Right cardiac atrium (tissue), 5 donors: ENCODE measurements at regions not wholly inside any gene's neighbourhood (a gene's known extent, or its start where the extent isn't known, plus 50 kb on each side); places are given as distances from the start of the nearest gene placed in this dataset.

ENCODE experiments used
- ATAC-seq, 2 donors: fragments of 200-7000 bp; cut with Tn5 transposase; one replicate each; pipeline versions ENCODE4 v1.8.0 to v1.9.1; 2020; ENCODE audit warnings: moderate library complexity in 2 of 2, mild to moderate bottlenecking in 1 of 2
- DNase-seq, 3 donors: peaks; one replicate each; pipeline ENCODE4 v3.0.0-alpha.2; 2020
- H3K27ac ChIP-seq: one replicate; pipeline ENCODE4 v1.5.1; 2013; ENCODE audit warnings: mild to moderate bottlenecking, low read length, control low read depth, moderate library complexity
- H3K27me3 ChIP-seq: one replicate; pipeline ENCODE4 v1.6.1; 2013; ENCODE audit not compliant: control insufficient read depth, insufficient read depth
- H3K4me1 ChIP-seq: one replicate; pipeline ENCODE4 v1.6.1; 2013; ENCODE audit warnings: low read length; ENCODE audit not compliant: control insufficient read depth, insufficient read depth
- H3K4me3 ChIP-seq: one replicate; pipeline ENCODE4 v1.5.1; 2013; ENCODE audit warnings: low read length, control low read depth
- H3K9me3 ChIP-seq: one replicate; pipeline ENCODE4 v1.6.1; 2013; ENCODE audit warnings: low read length; ENCODE audit not compliant: control insufficient read depth
- WGBS: extraction: QIAGEN DNeasy Blood & Tissue Kit; methylation state at CpG from one replicate; pipeline ENCODE4 v1.1.7; 2013; 5-methylcytosine and 5-hydroxymethylcytosine counted together
- intact Hi-C, 4 donors: fragments of 100-400 bp; cut with DNase I; formaldehyde crosslinking; loops; one replicate each; pipeline versions ENCODE4 v1.11.0 to v1.14.0; 2022 to 2023
- donor health status: healthy with polysubstance abuse.
- donor health status: DM: no; HTN: yes; CAD: no.
- donor health status: DM: no; HTN: no; CAD: no.
- donor health status: DM: no; HTN: yes; CAD: no; lungs with severe emphysema.
- donor health status: DM: yes; HTN: yes; CAD: no.

DNA sequence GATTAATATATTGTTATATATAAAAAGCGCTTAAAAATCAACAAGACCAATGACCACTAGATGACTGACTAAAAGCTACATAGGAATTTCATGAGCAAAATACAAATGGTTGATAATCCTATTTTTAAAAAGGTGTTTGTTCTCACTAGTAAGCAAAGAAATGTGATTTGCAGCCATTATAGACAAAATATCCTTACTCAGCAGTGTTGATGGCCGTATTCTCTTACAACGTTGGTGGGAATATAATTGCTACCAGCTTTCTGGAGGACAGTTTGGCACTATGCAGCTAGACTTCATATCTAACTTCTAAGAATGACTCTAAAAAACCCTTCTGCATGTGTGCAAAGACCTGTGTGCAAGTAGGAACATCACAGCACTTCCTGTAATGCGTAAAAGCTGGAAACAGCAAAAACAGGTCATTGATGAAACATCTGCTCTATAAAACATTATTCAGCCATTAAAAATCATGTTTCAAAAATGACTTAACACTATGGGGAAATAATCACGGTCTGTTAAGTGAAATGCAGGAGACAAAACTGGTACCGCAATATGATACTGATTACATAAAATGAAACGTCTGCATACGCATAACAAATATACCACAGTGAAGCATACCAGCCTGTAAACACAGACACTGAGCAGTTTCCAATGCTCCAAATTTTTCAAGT lies 70.1 kb upstream of the LINC01488 start:
- ATAC-seq (no peak), DNase-seq (no peak)
- Histone ChIP-seq H3K4me3 (no peak overlapping the region), H3K27me3 (no peaks in the 10 kb centered on the region), H3K9me3 (no peaks in the 10 kb centered on the region), H3K4me1 (peaks cover 2% of the 10 kb centered on the region), H3K27ac (no peak overlapping the region)
- intact Hi-C loops, result no loop called here
- WGBS, result 89% methylated on average over 8 of the region's 8 CpGs

- ATAC-seq, result no peak
- intact Hi-C loops, result no loop called here
These were observed 68.3 kb upstream of the LINC01488 start for GRCh38 chr11:69413015-69413801.

DNA sequence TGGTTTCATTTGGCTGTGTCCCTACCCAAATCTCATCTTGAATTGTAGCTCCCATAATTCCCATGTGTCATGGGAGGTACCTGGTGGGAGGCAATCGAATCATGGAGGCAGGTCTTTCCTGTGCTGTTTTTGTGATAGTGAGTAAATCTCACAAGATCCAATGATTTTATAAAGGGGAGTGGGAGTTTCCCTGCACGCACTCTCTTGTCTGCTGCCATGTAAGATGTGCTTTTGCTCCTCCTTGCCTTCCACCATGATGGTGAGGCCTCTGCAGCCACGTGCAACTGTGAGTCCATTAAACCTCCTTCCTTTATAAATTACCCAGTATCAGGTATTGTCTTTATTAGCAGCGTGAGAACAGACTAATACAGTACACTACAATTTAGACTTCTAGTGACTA lies 67.5 kb upstream of the LINC01488 start:
- DNase-seq, result no peak
- WGBS, result 97% methylated on average over 4 of the region's 4 CpGs
- no peaks in the 10 kb centered on the region for H3K27me3 ChIP-seq
- no peak overlapping the region for H3K27ac ChIP-seq
- H3K4me3 ChIP-seq, result no peak overlapping the region
- ATAC-seq, result no peak
- intact Hi-C loops, result no loop called here
- peaks cover 2% of the 10 kb centered on the region for H3K4me1 ChIP-seq
- no peaks in the 10 kb centered on the region for H3K9me3 ChIP-seq

More at GRCh38 chr11:69413015-69413801, 68.3 kb upstream of the LINC01488 start:
- Histone ChIP-seq H3K4me3 (no peak overlapping the region), H3K9me3 (no peaks in the 10 kb centered on the region), H3K4me1 (peaks cover 2% of the 10 kb centered on the region), H3K27ac (no peak overlapping the region), H3K27me3 (no peaks in the 10 kb centered on the region)
- DNase-seq, result no peak
- WGBS, result 82% methylated on average over 16 of the region's 16 CpGs

DNA sequence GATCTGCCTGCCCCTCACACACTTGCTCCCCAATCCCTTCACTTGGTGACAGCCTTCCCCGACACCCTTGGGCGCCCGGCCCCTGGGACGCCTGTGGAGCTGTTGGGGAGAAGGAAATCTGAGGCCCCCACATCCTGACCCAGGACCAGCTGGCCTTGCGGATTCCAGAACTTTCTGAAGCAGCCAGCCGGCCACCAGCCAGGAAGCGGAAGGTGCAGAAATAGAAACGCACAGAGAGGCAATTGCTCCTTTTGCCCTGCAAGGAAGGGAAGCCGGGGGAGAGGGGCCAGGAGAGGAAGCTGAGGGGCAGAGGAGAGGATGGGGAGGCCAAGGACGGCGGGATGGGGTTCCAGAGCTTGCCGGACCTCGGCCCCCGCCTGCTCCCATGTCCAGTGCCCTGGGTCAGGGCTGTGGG lies 66.7 kb upstream of the LINC01488 start:
- DNase-seq (peak in 1 of 3 donors; percentile 65), ATAC-seq (no peak)
- no peaks in the 10 kb centered on the region for H3K9me3 ChIP-seq
- H3K27ac ChIP-seq, result no peak overlapping the region
- H3K27me3 ChIP-seq, result no peaks in the 10 kb centered on the region
- whole genome bisulfite sequencing, result 52% methylated on average over 14 of the region's 14 CpGs
- peaks cover 2% of the 10 kb centered on the region for H3K4me1 ChIP-seq
- no peak overlapping the region for H3K4me3 ChIP-seq
- intact Hi-C loops, result no loop called here

- Histone ChIP-seq H3K27me3 (no peaks in the 10 kb centered on the region), H3K9me3 (no peaks in the 10 kb centered on the region), H3K4me1 (peaks cover 2% of the 10 kb centered on the region), H3K27ac (no peak overlapping the region), H3K4me3 (no peak overlapping the region)
- DNase-seq (peak in 1 of 3 donors; percentile 41), ATAC-seq (peak; percentile 26 to 31)
- intact Hi-C loops, result no loop called here
- WGBS, result 85% methylated on average over 12 of the region's 12 CpGs
These were observed 65.9 kb upstream of the LINC01488 start for GRCh38 chr11:69415411-69416142.

- ATAC-seq (peak; percentile 9 to 25), DNase-seq (peak in 1 of 3 donors; percentile 63)
- intact Hi-C loops, result no loop called here
- peaks cover 2% of the 10 kb centered on the region for H3K4me1 ChIP-seq
- H3K27me3 ChIP-seq, result no peaks in the 10 kb centered on the region
- no peak overlapping the region for H3K4me3 ChIP-seq
- H3K27ac ChIP-seq, result no peak overlapping the region
- no peaks in the 10 kb centered on the region for H3K9me3 ChIP-seq
- WGBS, result 66% methylated on average over 14 of the region's 14 CpGs
These were observed 65.3 kb upstream of the LINC01488 start for GRCh38 chr11:69416143-69416515.

DNA sequence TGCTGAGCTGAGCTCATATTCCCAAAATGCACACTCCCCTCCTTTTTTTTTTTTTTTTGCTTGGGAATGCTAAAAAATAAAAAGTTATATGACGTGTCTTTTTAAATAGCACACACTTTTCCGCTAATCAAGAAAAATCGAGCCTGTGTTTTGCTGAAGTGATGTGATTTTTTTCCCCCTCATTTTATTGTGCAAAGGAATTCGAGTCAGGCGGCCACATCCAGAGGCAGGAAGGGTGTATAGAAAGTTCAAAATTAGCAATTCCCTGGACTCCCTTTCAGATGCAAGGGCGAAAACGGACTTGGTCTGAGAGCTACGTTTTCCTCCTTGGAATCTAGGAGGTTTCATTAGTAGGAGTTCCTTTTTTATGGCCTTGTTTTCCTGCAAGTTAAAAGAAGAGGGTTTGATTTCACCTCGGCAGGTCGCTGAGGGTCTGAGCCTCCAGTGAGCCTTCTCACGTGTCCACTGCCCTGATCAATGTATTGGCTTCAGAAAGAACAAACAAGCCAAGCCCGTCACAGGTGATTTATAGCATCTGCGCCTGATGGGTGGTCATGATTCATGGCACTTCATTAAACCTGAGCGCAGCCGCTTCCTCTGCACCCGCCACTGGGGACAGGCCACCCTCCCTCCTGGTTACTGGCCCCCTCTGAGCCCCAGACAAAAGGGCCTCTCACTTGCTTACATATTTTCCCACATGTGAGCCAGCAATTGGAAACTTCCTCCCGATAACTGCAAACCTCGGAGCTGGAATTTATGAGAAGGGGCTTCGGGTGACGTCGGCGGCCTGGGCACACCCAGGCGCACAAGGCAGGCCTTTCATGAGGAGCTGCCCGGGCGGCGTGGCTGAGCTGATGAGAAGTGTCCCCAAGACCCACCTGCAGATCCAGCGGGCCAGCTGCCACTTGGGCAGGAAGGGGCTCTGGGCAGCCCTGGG lies 64.4 kb upstream of the LINC01488 start:
- peak overlapping the region; percentile 22 for H3K27ac ChIP-seq
- H3K4me3 ChIP-seq, result no peak overlapping the region
- H3K4me1 ChIP-seq, result peaks cover 2% of the 10 kb centered on the region
- ATAC-seq, result no peak
- no peaks in the 10 kb centered on the region for H3K27me3 ChIP-seq
- 64% methylated on average over 27 of the region's 27 CpGs for WGBS
- intact Hi-C loops, result no loop called here
- H3K9me3 ChIP-seq, result no peaks in the 10 kb centered on the region
- DNase-seq, result peak in 1 of 3 donors; percentile 37

- DNase-seq, result peak in 1 of 3 donors; percentile 27
- no peaks in the 10 kb centered on the region for H3K9me3 ChIP-seq
- H3K4me3 ChIP-seq, result no peak overlapping the region
- H3K27ac ChIP-seq, result no peak overlapping the region
- no peak for ATAC-seq
- 90% methylated on average over 8 of the region's 8 CpGs for WGBS
- no peaks in the 10 kb centered on the region for H3K27me3 ChIP-seq
- H3K4me1 ChIP-seq, result peaks cover 2% of the 10 kb centered on the region
- intact Hi-C loops, result no loop called here
These were observed 63.8 kb upstream of the LINC01488 start for GRCh38 chr11:69417699-69418085.

- DNase-seq (no peak), ATAC-seq (no peak)
- H3K4me3 ChIP-seq, result no peak overlapping the region
- H3K4me1 ChIP-seq, result peaks cover 2% of the 10 kb centered on the region
- intact Hi-C loops, result no loop called here
- no peaks in the 10 kb centered on the region for H3K27me3 ChIP-seq
- no peaks in the 10 kb centered on the region for H3K9me3 ChIP-seq
- WGBS, result 88% methylated on average over 14 of the region's 14 CpGs
- no peak overlapping the region for H3K27ac ChIP-seq
These were observed 62.7 kb upstream of the LINC01488 start for GRCh38 chr11:69418576-69419296.
